Spleen (tissue), 7 donors: ENCODE measurements at regions not wholly inside any gene's neighbourhood (a gene's known extent, or its start where the extent isn't known, plus 50 kb on each side); places are given as distances from the start of the nearest gene placed in this dataset.

ENCODE experiments used
- CTCF ChIP-seq, 11 experiments: fragments of 200-600 bp in 7 of 11; fragments of 450-650 bp in 4 of 11; sonication (generic) in 4 of 11; IDR thresholded peaks in 8 of 11; conservative IDR thresholded peaks in 3 of 11; 1 replicate in 7 of 11; 2 replicates in 4 of 11; pipeline versions ENCODE4 v1.4.0 to v1.8.0; 2016 to 2021; ENCODE audit warnings: antibody characterized with exemption in 11 of 11, inconsistent platforms in 4 of 11, mild to moderate bottlenecking in 1 of 11
- POLR2A ChIP-seq, 3 donors: fragments of 450-650 bp; IDR thresholded peaks; one replicate each; pipeline ENCODE4 v1.5.1; 2017; ENCODE audit warnings: antibody characterized with exemption in 3 of 3, mild to moderate bottlenecking in 1 of 3
- POLR2AphosphoS5 ChIP-seq, 3 donors: sonication (generic); formaldehyde crosslinking; IDR thresholded peaks; one replicate each; pipeline ENCODE4 v1.5.1; 2017; ENCODE audit warnings: antibody characterized with exemption in 3 of 3
- donor health status: DM: no; HTN: no; CAD: no; lungs with moderate emphysema.
- donor health status: DM: no; HTN: no; CAD: no.
- donor health status: DM: no; HTN: no; CAD: no.

- TF ChIP-seq POLR2A (IDR thresholded peaks at IDR 0.05) = no peak
- TF ChIP-seq POLR2AphosphoS5 (IDR thresholded peaks at IDR 0.05) = no peak
- TF ChIP-seq CTCF (IDR thresholded peaks at IDR 0.05 in 8 of 11, conservative IDR thresholded peaks at IDR 0.05 in 3 of 11) = no peak
Observed at GRCh38 chr13:76198568-76199163, 562.5 kb downstream of the LMO7 start.
